ENCODE measurements at regions not wholly inside any gene's neighbourhood (a gene's known extent, or its start where the extent isn't known, plus 50 kb on each side); places are given as distances from the start of the nearest gene placed in this dataset.

DNA sequence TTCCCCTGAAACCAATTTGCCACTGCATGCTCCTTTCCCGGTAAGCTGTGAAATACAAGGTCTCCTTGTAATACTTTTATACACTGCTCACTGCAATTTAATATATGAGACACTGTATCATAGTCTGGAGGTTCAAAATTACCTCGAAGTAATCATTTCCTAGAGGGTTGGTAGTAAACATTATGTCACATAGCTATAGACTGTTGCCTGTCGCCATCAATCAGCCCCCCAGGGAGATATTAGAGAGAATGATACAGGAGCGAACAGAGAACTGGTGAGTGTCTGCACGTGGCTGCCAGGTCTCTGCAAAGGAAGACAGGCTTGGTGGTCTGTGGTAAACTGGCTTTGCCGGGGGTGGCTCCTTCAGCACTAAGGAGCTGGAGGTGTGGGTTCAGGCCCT, 165.5 kb upstream of the WSCD2 start:
- TF ChIP-seq, protein P1, sequence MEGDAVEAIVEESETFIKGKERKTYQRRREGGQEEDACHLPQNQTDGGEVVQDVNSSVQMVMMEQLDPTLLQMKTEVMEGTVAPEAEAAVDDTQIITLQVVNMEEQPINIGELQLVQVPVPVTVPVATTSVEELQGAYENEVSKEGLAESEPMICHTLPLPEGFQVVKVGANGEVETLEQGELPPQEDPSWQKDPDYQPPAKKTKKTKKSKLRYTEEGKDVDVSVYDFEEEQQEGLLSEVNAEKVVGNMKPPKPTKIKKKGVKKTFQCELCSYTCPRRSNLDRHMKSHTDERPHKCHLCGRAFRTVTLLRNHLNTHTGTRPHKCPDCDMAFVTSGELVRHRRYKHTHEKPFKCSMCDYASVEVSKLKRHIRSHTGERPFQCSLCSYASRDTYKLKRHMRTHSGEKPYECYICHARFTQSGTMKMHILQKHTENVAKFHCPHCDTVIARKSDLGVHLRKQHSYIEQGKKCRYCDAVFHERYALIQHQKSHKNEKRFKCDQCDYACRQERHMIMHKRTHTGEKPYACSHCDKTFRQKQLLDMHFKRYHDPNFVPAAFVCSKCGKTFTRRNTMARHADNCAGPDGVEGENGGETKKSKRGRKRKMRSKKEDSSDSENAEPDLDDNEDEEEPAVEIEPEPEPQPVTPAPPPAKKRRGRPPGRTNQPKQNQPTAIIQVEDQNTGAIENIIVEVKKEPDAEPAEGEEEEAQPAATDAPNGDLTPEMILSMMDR (IDR thresholded peaks at IDR 0.05) = no peak
- no peak for TF ChIP-seq EZH2phosphoT487 (IDR thresholded peaks at IDR 0.05)
- TF ChIP-seq EZH2 (IDR thresholded peaks at IDR 0.05) = no peak
